ENCODE measurements at regions not wholly inside any gene's neighbourhood (a gene's known extent, or its start where the extent isn't known, plus 50 kb on each side); places are given as distances from the start of the nearest gene placed in this dataset.
"Not testable (repeated sequence)": the region's sequence is repeated elsewhere in the genome, so short reads cannot be mapped to it uniquely, and the experiment has no call there.

DNA sequence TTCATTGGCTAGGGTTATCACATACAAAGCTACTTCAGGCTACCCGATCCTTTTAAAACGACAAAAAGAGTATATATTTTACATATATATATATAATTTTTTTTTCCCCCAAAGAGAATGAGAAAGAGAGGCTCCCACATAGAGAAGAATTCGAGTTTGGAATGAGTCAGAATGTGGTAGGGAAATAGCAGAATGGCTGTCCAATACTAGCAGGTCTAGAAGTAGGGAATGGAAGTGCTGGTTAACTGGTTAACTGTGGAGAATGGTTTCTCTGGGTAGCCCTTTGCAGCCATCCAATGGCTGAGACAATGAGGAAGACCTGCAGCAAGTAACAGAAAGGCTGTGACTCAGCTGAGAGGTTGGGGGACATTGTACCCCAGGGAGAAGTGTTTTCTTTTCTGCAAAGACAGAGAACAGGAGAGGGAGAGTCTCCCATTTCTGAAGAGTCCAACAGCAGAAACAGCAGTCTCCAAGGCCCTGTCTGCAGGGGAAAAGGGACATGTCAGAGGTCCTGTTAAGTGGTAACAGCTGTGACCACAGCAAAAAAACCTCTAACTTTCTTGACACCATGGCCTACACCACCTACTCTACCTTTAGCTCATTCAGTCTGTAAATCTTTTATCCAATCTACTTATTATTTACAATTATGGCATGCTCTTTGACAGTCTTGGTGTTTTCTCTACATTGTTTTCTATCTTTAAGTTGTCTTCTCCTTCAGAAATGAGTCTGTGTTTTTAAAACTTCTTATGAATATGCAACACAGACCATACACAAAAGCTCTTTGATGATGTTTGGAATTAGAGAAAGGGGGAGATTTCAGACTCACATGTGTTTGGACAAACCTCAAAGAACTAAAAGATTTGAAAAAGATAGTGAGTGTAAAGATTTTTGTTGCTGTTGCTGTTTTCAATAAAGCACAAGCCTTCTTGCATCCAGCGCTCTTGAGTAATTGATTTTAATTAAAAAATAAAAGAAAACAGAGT is 116.1 kb upstream of the SLC7A14 start:
- DNase-seq: no peak

GRCh38 chr3:170700054-170700404 is 114.2 kb upstream of the SLC7A14 start:
- DNase-seq: no peak

DNA sequence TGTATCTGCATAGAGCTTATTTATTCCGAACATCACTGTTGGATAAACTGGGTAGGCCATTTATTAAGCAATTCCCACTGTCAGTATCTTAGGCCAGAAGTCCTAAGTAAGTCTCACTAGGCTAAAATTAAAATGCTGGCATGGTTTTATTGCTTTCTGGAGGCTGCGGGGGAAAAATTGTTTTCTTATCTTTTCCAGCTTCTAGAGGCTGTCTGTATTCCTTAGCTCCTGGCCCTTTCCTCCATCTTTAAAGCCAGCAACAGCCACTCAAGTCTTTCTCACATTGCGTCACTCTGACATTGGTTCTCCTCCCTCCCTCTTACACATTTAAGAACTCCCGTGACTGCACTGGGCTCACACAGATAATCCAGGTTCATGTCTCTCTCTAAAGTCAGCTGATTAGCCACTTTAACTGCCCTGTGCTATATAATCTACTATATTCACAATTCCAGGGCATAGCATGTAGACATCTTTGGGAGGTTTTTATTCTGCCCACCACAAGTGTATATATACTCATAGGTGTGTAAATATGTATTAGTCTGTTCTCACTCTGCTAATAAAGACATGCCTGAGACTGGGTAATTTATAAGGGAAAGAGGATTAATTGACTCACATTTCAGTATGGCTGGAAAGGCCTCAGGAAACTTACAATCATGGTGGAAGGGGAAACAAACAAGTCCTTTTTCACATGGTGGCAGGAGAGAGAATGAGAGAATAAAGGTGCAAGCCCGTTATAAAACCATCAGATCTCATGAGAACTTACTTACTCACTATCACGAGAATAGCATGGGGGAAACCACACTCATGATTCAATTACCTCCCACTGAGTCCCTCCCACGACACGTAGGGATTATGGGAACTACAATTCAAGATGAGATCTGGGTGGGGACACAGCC is 113.5 kb upstream of the SLC7A14 start:
- no peak for DNase-seq

- no peak for DNase-seq
Observed at GRCh38 chr3:170697908-170698307, 112.0 kb upstream of the SLC7A14 start.

DNA sequence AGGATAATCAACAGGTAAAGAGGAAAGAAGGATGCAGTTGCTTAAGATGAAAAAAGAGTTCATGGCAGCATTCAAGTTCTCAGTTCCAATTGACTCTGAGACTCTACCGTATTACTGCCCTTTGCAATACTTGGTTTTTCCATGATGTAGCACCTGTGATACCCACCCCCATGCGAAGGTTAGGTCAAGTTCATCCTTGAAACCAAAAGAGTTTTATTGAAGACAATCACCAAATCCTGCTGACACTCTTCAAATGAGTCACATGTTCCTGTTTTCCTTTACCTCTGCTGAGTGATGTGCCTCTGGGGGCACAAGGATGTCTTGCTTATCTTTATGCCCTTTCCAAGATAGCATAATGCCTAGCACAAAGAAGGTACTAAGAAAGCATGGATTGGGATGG is 111.3 kb upstream of the SLC7A14 start:
- no peak for DNase-seq

DNA sequence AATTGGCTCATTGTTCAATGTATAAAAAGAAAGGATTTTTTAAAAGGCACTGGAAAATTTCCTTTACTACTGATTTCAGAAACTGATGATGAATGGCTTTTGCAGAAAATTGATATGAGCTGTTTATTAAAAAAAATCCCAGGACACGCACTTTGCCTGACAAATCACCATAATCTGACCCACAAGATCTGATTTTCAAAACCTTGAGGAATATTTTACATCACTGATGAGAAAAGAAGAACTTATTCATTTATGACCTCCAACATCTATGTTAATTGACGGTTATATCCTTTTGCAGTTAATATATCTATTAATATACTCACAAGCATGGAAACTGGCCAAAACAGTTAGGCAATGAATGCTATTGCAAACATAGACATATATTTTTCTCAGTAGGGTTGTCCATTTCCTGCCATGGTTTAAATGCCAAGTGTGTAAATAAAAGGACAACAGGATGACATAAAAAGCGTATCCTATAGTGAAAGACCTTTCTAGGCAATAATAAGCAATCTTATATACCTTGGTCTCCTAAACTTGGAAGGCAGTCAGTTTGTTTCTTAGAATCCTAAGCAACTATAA is 109.7 kb upstream of the SLC7A14 start:
- DNase-seq: no peak

DNA sequence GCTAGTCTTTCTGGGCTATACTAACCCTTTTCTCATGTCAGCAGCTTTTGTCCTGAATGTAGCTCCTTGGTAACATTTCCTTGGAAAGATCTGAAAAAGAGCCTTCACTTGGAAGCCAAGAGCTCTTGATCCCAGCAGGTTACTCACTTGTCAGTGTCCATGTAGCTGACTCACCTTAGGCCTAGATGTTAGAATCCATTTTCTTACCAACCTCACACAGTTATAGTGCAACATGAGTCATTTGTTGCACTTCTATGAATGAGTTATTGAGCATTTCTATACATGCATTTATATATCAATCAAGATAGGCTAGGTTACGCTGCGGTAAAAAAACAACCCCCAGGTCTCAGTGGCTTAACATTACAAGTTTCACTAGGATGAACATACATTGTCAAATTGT is 106.8 kb upstream of the SLC7A14 start:
- no peak for DNase-seq

GRCh38 chr3:170690661-170690981 is 104.7 kb upstream of the SLC7A14 start:
- no peak for DNase-seq

- peak; percentile 61 for DNase-seq
Observed at GRCh38 chr3:170689893-170690660, 104.2 kb upstream of the SLC7A14 start.

DNA sequence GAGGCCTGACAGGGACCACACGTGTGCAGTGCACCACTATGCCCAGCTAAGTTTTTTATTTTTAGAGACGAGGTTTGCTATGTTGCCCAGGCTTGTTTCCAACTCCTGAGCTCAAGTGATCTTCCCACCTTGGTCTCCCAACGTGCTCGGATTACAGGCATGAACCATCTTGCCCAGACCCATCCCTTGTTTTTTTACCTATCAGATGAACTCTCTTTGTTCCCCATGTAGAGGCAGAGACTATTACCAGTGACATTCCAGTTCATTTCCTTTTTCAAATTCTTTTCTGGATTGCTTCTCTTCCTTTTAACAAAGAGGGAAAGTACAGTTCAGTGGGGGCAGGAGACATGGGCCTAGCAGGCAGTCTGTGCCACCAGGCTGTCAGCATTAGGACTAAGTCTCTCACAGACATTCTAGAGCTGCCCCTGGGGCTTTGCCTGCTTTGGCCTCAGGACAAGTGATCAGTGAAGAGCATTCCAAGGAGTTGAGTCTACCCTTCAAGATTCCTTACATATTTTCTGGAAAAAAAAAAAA is 103.5 kb upstream of the SLC7A14 start:
- DNase-seq: peak; percentile 19

GRCh38 chr3:170688222-170688621 is 102.3 kb upstream of the SLC7A14 start:
- DNase-seq: not testable (repeated sequence)

DNA sequence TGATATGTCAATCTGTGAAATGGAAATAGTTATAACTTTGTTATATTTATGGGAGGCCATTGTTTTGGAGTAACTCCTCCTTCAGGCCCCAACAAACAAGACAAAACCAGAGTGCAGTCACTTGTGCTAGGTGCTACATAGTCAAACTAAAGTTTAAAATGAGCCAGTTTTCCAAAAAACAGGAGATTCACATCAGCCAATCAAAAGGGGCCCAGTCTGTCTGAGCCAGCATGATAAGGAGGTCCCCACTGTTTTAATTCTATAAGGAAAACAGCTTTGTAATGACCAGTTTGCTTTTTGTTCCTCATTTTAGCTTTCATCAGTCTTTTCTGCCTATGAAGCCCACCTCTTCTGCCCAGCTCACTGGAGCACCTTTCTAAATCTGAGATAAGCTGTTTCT is 94.7 kb upstream of the SLC7A14 start:
- DNase-seq: no peak

GRCh38 chr3:170679190-170679589 is 93.3 kb upstream of the SLC7A14 start:
- DNase-seq: no peak

GRCh38 chr3:170670504-170670903 is 84.6 kb upstream of the SLC7A14 start:
- no peak for DNase-seq

- DNase-seq: not testable (repeated sequence)
Observed at GRCh38 chr3:170662986-170663385, 77.1 kb upstream of the SLC7A14 start.

GRCh38 chr3:170660139-170660538 is 74.3 kb upstream of the SLC7A14 start:
- DNase-seq: no peak

DNA sequence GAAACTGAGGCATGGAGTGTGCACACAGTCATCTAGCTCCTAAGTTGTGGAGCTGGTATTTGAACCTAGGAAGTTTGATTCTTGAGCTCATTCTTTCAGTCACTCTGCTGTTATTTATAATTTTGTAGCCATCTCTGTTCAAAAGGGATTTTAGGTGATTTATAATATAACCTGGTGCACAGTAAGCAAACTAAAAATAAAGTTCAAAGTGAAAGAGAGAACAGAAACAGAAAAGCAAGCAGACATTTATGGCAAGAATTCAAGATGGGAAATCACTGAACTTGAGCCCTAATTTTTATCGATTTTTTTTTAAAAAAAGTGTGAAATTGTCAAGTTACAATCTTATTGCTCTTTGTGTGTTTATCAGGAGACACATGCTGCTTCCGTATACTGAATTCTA is 71.4 kb upstream of the SLC7A14 start:
- no peak for DNase-seq

DNA sequence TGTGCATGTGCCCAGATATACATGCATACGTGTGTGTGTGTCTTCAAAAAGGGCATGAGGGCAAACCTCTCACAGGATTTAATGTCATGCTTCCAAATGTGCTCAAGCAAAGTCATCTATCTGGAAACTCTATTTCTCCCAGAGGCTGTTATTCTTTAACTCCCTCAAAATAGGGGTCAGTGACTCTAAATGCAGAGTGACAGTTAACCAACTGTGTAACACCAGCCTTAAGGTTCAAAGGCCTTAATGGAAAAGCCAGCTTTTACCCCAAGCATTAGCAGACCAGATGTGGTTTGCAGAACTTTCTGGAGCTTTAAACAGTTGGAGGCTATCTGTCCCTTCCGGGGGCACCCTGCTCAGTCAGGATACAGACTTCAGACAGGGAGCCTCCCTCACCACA is 70.4 kb upstream of the SLC7A14 start:
- DNase-seq: no peak

DNA sequence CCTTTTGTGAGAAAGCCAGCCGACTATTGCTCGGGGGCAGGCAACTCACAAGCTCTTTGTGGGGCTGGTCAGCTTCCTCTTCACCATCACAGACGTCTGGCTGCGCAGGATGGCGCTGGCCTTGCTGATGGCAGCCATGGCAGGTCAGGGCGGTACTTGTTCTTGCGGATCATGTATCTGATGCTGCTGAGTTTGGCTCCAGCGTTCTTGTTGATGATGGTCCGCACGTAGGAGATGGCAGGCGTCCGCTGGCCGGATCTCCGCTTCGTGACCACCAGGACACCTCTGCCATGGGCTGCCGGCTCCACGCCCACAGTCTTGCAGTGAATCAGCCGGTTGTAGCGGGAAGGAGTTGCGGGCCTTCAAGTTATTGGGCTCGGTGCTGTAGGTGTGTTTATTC is 67.9 kb upstream of the SLC7A14 start:
- no peak for DNase-seq

DNA sequence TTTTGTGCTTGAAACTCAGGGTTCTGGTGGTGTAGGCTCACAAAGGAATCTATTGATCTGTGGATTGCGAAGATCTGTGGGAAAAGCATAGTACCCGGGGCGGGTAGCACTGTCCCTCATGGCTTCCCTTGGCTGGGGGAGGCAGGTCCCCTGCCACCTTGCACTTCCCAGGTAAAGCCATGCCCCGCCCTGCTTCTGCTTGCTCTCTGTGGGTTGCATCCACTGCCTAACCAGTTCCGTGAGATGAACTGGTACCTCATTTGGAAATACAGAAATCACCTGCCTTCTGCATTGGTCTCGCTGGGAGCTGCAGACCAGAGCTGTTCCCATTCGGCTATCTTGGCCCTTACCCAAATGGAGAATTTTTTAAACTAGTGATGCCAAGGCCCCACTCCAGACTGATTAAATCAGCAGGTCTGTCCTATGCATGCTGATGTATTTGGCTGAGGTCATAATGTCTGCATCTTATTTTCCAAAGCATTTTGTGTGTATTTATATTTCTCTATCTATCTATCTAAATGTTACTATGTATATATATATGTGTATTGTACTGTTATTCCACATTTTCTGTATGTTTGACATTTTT is 65.5 kb upstream of the SLC7A14 start:
- no peak for DNase-seq

- not testable (repeated sequence) for DNase-seq
Observed at GRCh38 chr3:170650557-170650956, 64.7 kb upstream of the SLC7A14 start.

DNA sequence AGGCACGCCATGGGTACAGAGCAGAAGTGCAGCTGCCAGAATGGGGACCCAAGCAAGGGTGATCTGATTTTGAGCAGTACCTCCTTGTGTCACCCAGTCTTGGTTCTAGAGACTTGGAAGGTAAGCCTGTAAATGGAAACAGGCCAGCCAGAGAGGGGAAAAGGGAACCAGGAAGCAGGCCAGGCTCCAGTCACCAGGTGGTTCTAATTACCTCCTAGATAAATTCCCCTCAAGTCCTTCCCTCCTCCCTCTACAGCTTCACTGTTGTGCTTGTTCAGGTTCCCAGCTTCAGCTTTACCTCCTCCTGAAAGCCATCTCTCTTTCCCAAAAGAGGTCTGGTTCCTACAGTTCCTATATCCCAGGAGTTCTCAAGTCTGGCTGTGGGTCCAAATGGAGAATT is 58.8 kb upstream of the SLC7A14 start:
- DNase-seq: no peak
